Brain microvascular endothelial cell (primary cell): ENCODE measurements at regions not wholly inside any gene's neighbourhood (a gene's known extent, or its start where the extent isn't known, plus 50 kb on each side); places are given as distances from the start of the nearest gene placed in this dataset.

Source experiments
- DNase-seq: peaks from one replicate; pipeline ENCODE4 v3.0.0-alpha.2; 2020
- H3K27ac ChIP-seq: fragments of 250-450 bp; sonication (Bioruptor Pico); 2 replicates; pipeline ENCODE4 v1.5.1; 2020; ENCODE audit warnings: mild to moderate bottlenecking, moderate library complexity
- H3K27me3 ChIP-seq: fragments of 250-450 bp; sonication (Bioruptor Pico); replicated peaks from 2 replicates; pipeline ENCODE4 v1.5.1; 2020; ENCODE audit warnings: mild to moderate bottlenecking
- H3K36me3 ChIP-seq: fragments of 250-450 bp; sonication (Bioruptor Pico); replicated peaks from 2 replicates; pipeline ENCODE4 v1.5.1; 2020; ENCODE audit warnings: mild to moderate bottlenecking
- H3K4me3 ChIP-seq: 2 replicates; pipeline ENCODE4 v1.5.1; 2011; ENCODE audit warnings: low read depth, mild to moderate bottlenecking, control low read depth, low read length, moderate library complexity
- in situ Hi-C: cut with HindIII; loops from 2 replicates; pipeline ENCODE4 v1.10.0; 2017; ENCODE audit warnings: low sequenced_read_pairs, low pct_ligation_motif_present
- TF ChIP-seq, protein P1 (sequence below): IDR thresholded peaks from 2 replicates; pipeline ENCODE4 v1.5.1; 2011; ENCODE audit warnings: low read depth, mild to moderate bottlenecking, moderate library complexity, low read length, control low read depth, inconsistent platforms; ENCODE audit errors: missing control alignments

GRCh38 chr3:177524742-177525141, 327.5 kb upstream of the TBL1XR1 start:
- H3K27ac ChIP-seq: no peak overlapping the region
- no peak for DNase-seq
- TF ChIP-seq, protein P1, sequence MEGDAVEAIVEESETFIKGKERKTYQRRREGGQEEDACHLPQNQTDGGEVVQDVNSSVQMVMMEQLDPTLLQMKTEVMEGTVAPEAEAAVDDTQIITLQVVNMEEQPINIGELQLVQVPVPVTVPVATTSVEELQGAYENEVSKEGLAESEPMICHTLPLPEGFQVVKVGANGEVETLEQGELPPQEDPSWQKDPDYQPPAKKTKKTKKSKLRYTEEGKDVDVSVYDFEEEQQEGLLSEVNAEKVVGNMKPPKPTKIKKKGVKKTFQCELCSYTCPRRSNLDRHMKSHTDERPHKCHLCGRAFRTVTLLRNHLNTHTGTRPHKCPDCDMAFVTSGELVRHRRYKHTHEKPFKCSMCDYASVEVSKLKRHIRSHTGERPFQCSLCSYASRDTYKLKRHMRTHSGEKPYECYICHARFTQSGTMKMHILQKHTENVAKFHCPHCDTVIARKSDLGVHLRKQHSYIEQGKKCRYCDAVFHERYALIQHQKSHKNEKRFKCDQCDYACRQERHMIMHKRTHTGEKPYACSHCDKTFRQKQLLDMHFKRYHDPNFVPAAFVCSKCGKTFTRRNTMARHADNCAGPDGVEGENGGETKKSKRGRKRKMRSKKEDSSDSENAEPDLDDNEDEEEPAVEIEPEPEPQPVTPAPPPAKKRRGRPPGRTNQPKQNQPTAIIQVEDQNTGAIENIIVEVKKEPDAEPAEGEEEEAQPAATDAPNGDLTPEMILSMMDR: no peak
- no peaks in the 10 kb centered on the region for H3K27me3 ChIP-seq
- H3K4me3 ChIP-seq: no peak overlapping the region
- H3K36me3 ChIP-seq: no peaks in the 10 kb centered on the region
- in situ Hi-C loops: no loop called here

DNA sequence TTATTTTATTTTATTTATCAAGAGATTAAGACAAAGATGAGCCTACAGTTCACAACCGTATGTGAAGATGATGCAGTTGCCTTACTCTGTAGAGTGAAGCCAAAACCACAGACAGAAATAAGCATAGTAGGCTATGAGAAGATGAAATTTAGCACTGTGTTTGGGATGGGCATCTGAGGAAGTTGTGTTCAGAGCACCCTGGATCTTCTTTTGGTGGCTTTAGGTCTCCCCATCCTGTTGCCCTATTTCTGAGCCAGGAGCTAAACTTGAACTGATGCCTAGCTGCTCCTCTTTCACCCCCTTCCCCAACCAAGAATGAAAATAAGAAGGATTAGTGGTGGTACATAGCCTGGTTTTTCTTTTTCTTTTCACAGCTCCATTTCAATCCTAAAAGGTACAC, 328.1 kb upstream of the TBL1XR1 start:
- Histone ChIP-seq H3K27ac (no peak overlapping the region), H3K36me3 (no peaks in the 10 kb centered on the region), H3K27me3 (no peaks in the 10 kb centered on the region), H3K4me3 (no peak overlapping the region)
- DNase-seq: no peak
- in situ Hi-C loops: no loop called here
- TF ChIP-seq, protein P1: no peak

DNA sequence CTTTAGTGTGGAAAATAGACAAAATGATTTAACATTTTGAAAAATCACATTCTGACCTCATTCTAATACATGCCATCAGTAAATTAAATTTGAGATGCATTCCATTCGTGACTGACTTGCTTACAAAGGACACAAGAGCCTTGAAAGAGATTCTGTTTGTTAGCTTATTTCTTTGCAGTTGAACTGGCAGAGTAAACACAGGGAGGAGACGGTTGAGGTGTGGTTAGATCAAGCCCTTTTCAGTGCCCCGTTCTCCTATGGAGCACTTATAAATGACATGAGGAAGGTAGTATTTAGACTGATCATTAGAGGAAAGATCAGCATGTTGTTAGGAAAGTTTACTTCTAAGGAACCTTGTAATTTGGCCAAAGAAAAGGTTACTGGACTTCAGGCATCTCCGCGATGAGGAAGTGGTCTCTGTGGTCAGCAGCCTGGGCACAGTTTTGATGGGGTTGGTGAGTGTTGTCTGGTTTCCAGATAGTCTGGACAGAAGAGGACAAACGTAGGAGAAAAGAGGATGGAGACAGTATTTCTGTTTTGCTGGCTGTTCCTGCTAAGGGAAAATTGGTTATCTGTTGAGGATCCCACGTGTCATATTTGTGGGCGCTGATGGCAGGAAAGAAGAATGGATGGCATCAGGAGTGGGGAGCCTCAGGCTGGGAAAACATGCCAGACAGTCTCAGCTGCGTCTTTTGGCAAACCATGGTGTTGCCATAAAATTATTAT, 328.9 kb upstream of the TBL1XR1 start:
- in situ Hi-C loops: no loop called here
- Histone ChIP-seq H3K36me3 (no peaks in the 10 kb centered on the region), H3K27ac (no peak overlapping the region), H3K27me3 (no peaks in the 10 kb centered on the region), H3K4me3 (no peak overlapping the region)
- TF ChIP-seq, protein P1: no peak
- DNase-seq: peak; percentile 46

- no peak for DNase-seq
- Histone ChIP-seq H3K36me3 (no peaks in the 10 kb centered on the region), H3K27me3 (no peaks in the 10 kb centered on the region), H3K4me3 (no peak overlapping the region), H3K27ac (no peak overlapping the region)
- in situ Hi-C loops: no loop called here
- TF ChIP-seq, protein P1: no peak
Observed at GRCh38 chr3:177527182-177527581, 329.9 kb upstream of the TBL1XR1 start.

DNA sequence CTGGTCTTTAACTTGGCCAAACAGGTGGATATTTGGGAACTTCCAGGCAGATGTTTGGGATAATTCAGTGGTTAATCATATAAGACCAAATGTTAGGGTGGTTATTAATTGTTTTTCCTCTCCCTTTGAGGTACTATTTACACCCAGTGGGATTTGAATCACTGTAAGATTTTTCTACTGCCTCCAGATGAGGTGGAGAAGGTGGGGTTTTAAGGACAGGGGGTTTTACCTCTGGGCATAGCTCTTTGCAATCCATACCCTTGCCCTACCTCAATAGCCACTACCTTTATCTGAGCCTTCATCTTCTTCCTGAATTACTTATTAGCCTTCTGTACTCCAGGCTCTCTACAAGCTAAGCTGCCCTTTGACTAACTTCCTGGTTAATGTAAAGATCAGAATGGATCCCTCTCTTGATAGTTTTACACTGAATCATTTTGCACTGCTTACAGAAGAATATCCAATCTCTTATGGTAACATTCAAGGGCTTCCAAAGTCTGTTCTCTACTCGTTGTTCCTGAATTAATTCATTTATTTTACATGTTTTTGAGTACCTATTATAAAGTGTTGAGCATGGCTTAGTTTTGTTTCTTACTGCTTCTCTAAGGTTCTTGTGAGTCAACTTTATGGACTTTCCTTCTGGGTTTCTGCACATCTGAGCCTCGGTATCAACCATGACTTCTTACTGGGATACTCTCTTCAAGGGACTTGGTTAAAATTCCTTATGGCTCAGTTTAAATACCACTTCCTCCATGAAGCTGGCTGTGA, 331.2 kb upstream of the TBL1XR1 start:
- no peak overlapping the region for H3K4me3 ChIP-seq
- no peaks in the 10 kb centered on the region for H3K36me3 ChIP-seq
- TF ChIP-seq, protein P1: no peak
- in situ Hi-C loops: no loop called here
- DNase-seq: no peak
- no peak overlapping the region for H3K27ac ChIP-seq
- H3K27me3 ChIP-seq: no peaks in the 10 kb centered on the region
